ENCODE measurements at regions not wholly inside any gene's neighbourhood (a gene's known extent, or its start where the extent isn't known, plus 50 kb on each side); places are given as distances from the start of the nearest gene placed in this dataset.

GRCh38 chr5:175765858-175766257, 105.5 kb upstream of the CPLX2 start:
- DNase-seq (ENCODE audit: low read depth in 3 of 3), result no peak

GRCh38 chr5:175766963-175767362, 104.4 kb upstream of the CPLX2 start:
- no peak for DNase-seq (ENCODE audit: low read depth in 3 of 3)

GRCh38 chr5:175772747-175773533, 98.4 kb upstream of the CPLX2 start:
- DNase-seq (ENCODE audit: low read depth in 3 of 3), result no peak

GRCh38 chr5:175773534-175774070, 97.8 kb upstream of the CPLX2 start:
- no peak for DNase-seq (ENCODE audit: low read depth in 3 of 3)

- no peak for DNase-seq (ENCODE audit: low read depth in 3 of 3)
Observed at GRCh38 chr5:175775416-175775815, 96.0 kb upstream of the CPLX2 start.

- DNase-seq (ENCODE audit: low read depth in 3 of 3), result no peak
Observed at GRCh38 chr5:175778951-175779503, 92.4 kb upstream of the CPLX2 start.

- DNase-seq (ENCODE audit: low read depth in 3 of 3), result no peak
Observed at GRCh38 chr5:175783739-175784138, 87.6 kb upstream of the CPLX2 start.

GRCh38 chr5:175784230-175784629, 87.1 kb upstream of the CPLX2 start:
- no peak for DNase-seq (ENCODE audit: low read depth in 3 of 3)

- DNase-seq (ENCODE audit: low read depth in 3 of 3), result no peak
Observed at GRCh38 chr5:175785681-175786080, 85.7 kb upstream of the CPLX2 start.

- no peak for DNase-seq (ENCODE audit: low read depth in 3 of 3)
Observed at GRCh38 chr5:175788155-175788787, 83.1 kb upstream of the CPLX2 start.

- DNase-seq (ENCODE audit: low read depth in 3 of 3), result no peak
Observed at GRCh38 chr5:175789670-175790069, 81.7 kb upstream of the CPLX2 start.

GRCh38 chr5:175790796-175791195, 80.6 kb upstream of the CPLX2 start:
- no peak for DNase-seq (ENCODE audit: low read depth in 3 of 3)

- no peak for DNase-seq (ENCODE audit: low read depth in 3 of 3)
Observed at GRCh38 chr5:175795959-175796358, 75.4 kb upstream of the CPLX2 start.

- DNase-seq (ENCODE audit: low read depth in 3 of 3), result peak; percentile 48 to 77 (median 53)
Observed at GRCh38 chr5:175796536-175797499, 74.6 kb upstream of the CPLX2 start.

- DNase-seq (ENCODE audit: low read depth in 3 of 3), result no peak
Observed at GRCh38 chr5:175797521-175798038, 73.8 kb upstream of the CPLX2 start.

- no peak for DNase-seq (ENCODE audit: low read depth in 3 of 3)
Observed at GRCh38 chr5:175798626-175799025, 72.8 kb upstream of the CPLX2 start.

- no peak for DNase-seq (ENCODE audit: low read depth in 3 of 3)
Observed at GRCh38 chr5:175800656-175801081, 70.7 kb upstream of the CPLX2 start.

GRCh38 chr5:175802361-175802760, 69.0 kb upstream of the CPLX2 start:
- DNase-seq (ENCODE audit: low read depth in 3 of 3), result no peak

GRCh38 chr5:175803254-175803653, 68.1 kb upstream of the CPLX2 start:
- DNase-seq (ENCODE audit: low read depth in 3 of 3), result no peak

- DNase-seq (ENCODE audit: low read depth in 3 of 3), result no peak
Observed at GRCh38 chr5:175803736-175804454, 67.5 kb upstream of the CPLX2 start.
